NCI-H748 (cell line): ENCODE measurements at regions not wholly inside any gene's neighbourhood (a gene's known extent, or its start where the extent isn't known, plus 50 kb on each side); places are given as distances from the start of the nearest gene placed in this dataset.
A peak's percentile ranks its signal among the peaks of the same experiment; 100 is the strongest.

Source experiments
- DNase-seq: peaks from one replicate; lab custom pipeline; 2025; ENCODE audit not compliant: unreplicated experiment; lab: John Stamatoyannopoulos, UW

- DNase-seq: peak; percentile 82
These were observed 450.0 kb downstream of the ANKRD50 start for GRCh38 chr4:124262211-124263179.

GRCh38 chr4:124265701-124266100, 446.8 kb downstream of the ANKRD50 start:
- no peak for DNase-seq

- no peak for DNase-seq
These were observed 445.8 kb downstream of the ANKRD50 start for GRCh38 chr4:124266721-124267120.

- no peak for DNase-seq
These were observed 436.1 kb downstream of the ANKRD50 start for GRCh38 chr4:124276461-124276860.

GRCh38 chr4:124277691-124278090, 434.8 kb downstream of the ANKRD50 start:
- no peak for DNase-seq

- no peak for DNase-seq
These were observed 434.1 kb downstream of the ANKRD50 start for GRCh38 chr4:124278477-124278876.

GRCh38 chr4:124279741-124280140, 432.8 kb downstream of the ANKRD50 start:
- DNase-seq: peak; percentile 81

GRCh38 chr4:124282301-124282898, 430.1 kb downstream of the ANKRD50 start:
- DNase-seq: no peak

GRCh38 chr4:124288706-124289486, 423.6 kb downstream of the ANKRD50 start:
- no peak for DNase-seq

GRCh38 chr4:124290678-124291077, 421.9 kb downstream of the ANKRD50 start:
- DNase-seq: no peak

GRCh38 chr4:124295413-124295812, 417.1 kb downstream of the ANKRD50 start:
- no peak for DNase-seq

GRCh38 chr4:124304941-124305340, 407.6 kb downstream of the ANKRD50 start:
- no peak for DNase-seq

GRCh38 chr4:124306352-124306751, 406.2 kb downstream of the ANKRD50 start:
- DNase-seq: no peak

- no peak for DNase-seq
These were observed 405.4 kb downstream of the ANKRD50 start for GRCh38 chr4:124307143-124307542.

GRCh38 chr4:124318292-124318691, 394.2 kb downstream of the ANKRD50 start:
- DNase-seq: peak; percentile 85

GRCh38 chr4:124321364-124321763, 391.2 kb downstream of the ANKRD50 start:
- DNase-seq: peak; percentile 56

GRCh38 chr4:124322234-124323065, 390.1 kb downstream of the ANKRD50 start:
- peak; percentile 45 for DNase-seq

- no peak for DNase-seq
These were observed 386.8 kb downstream of the ANKRD50 start for GRCh38 chr4:124325690-124326089.

GRCh38 chr4:124329134-124329533, 383.4 kb downstream of the ANKRD50 start:
- no peak for DNase-seq

GRCh38 chr4:124330045-124330444, 382.5 kb downstream of the ANKRD50 start:
- DNase-seq: no peak

- DNase-seq: no peak
These were observed 380.8 kb downstream of the ANKRD50 start for GRCh38 chr4:124331781-124332180.
